Activated naive CD4-positive, alpha-beta T cell treated with anti-CD3 and anti-CD28 coated beads, Interleukin-2, amount 50 U/mL, for 24 hours (primary cell): ENCODE measurements at regions not wholly inside any gene's neighbourhood (a gene's known extent, or its start where the extent isn't known, plus 50 kb on each side); places are given as distances from the start of the nearest gene placed in this dataset.

Source experiments
- H3K27ac Mint-ChIP-seq: one replicate; pipeline ENCODE4 v1.8.0; 2021; ENCODE audit warnings: mild to moderate bottlenecking, mixed read lengths
- H3K27me3 Mint-ChIP-seq: one replicate; pipeline ENCODE4 v1.8.0; 2021; ENCODE audit warnings: mixed read lengths
- H3K36me3 Mint-ChIP-seq: one replicate; pipeline ENCODE4 v1.8.0; 2021; ENCODE audit warnings: mixed read lengths
- H3K4me1 Mint-ChIP-seq: one replicate; pipeline ENCODE4 v1.8.0; 2021; ENCODE audit warnings: mixed read lengths
- H3K4me3 Mint-ChIP-seq: one replicate; pipeline ENCODE4 v1.8.0; 2021; ENCODE audit warnings: mild to moderate bottlenecking, mixed read lengths
- H3K9me3 Mint-ChIP-seq: one replicate; pipeline ENCODE4 v1.8.0; 2021; ENCODE audit warnings: mixed read lengths

GRCh38 chr6:18752278-18753068 lies 365.3 kb downstream of the RNF144B start:
- H3K36me3 Mint-ChIP-seq, result no peaks in the 10 kb centered on the region
- H3K9me3 Mint-ChIP-seq, result no peaks in the 10 kb centered on the region
- H3K4me3 Mint-ChIP-seq, result no peak overlapping the region
- H3K4me1 Mint-ChIP-seq, result no peaks in the 10 kb centered on the region
- no peak overlapping the region for H3K27ac Mint-ChIP-seq
- H3K27me3 Mint-ChIP-seq, result peaks cover 3% of the 10 kb centered on the region

GRCh38 chr6:18753076-18753475 lies 365.9 kb downstream of the RNF144B start:
- peaks cover 3% of the 10 kb centered on the region for H3K27me3 Mint-ChIP-seq
- H3K36me3 Mint-ChIP-seq, result no peaks in the 10 kb centered on the region
- H3K9me3 Mint-ChIP-seq, result no peaks in the 10 kb centered on the region
- H3K4me3 Mint-ChIP-seq, result no peak overlapping the region
- no peaks in the 10 kb centered on the region for H3K4me1 Mint-ChIP-seq
- no peak overlapping the region for H3K27ac Mint-ChIP-seq

GRCh38 chr6:18763086-18763485 lies 375.9 kb downstream of the RNF144B start:
- no peak overlapping the region for H3K4me3 Mint-ChIP-seq
- H3K27ac Mint-ChIP-seq, result no peak overlapping the region
- no peaks in the 10 kb centered on the region for H3K27me3 Mint-ChIP-seq
- H3K4me1 Mint-ChIP-seq, result no peaks in the 10 kb centered on the region
- H3K36me3 Mint-ChIP-seq, result no peaks in the 10 kb centered on the region
- peaks cover 4% of the 10 kb centered on the region for H3K9me3 Mint-ChIP-seq

DNA sequence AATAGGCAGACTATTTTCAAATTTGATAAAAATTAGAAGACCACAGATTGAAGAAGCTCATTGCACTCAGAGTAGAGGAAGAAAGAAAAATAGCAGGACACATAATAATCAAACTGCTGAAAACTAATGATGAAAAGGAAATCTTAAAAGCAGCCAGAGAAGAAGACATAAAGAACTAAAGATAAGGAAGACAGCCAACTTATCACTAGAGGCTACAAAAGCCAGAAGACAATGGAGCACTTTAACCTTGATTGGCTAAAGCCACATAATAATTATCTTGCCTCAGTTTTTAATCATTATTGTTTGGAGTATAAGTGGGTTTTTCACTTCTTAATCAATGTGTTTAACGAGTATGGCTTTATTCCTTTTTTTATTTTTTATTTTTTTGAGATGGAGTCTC lies 397.6 kb downstream of the RNF144B start:
- Mint-ChIP-seq H3K4me3 (no peak overlapping the region), H3K9me3 (peaks cover 28% of the 10 kb centered on the region), H3K4me1 (no peaks in the 10 kb centered on the region), H3K27me3 (no peaks in the 10 kb centered on the region), H3K27ac (no peak overlapping the region), H3K36me3 (no peaks in the 10 kb centered on the region)

- peaks cover 28% of the 10 kb centered on the region for H3K9me3 Mint-ChIP-seq
- no peaks in the 10 kb centered on the region for H3K4me1 Mint-ChIP-seq
- H3K4me3 Mint-ChIP-seq, result no peak overlapping the region
- no peaks in the 10 kb centered on the region for H3K36me3 Mint-ChIP-seq
- H3K27ac Mint-ChIP-seq, result no peak overlapping the region
- H3K27me3 Mint-ChIP-seq, result no peaks in the 10 kb centered on the region
Observed at GRCh38 chr6:18785810-18786490, 398.8 kb downstream of the RNF144B start.

DNA sequence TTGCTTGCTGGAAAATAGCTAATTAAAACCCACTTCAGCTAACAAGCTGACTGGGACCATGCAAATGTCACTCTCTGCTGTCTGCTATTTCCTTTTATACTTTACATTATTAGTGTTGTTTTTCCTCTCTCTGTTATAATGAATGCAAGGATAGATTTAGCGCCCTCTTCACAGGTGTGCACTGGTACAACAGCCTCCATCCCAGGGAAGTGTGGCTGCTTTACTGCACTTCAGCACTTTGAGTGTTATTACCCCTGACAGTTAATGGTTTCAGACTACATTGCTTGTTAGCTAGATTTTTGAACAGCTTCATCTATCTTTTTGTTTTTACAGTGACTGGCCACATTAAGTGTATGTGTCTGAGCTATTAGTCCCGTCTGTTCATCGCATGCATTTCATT lies 405.7 kb downstream of the RNF144B start:
- H3K36me3 Mint-ChIP-seq, result no peaks in the 10 kb centered on the region
- no peaks in the 10 kb centered on the region for H3K27me3 Mint-ChIP-seq
- H3K9me3 Mint-ChIP-seq, result peaks cover 17% of the 10 kb centered on the region
- H3K27ac Mint-ChIP-seq, result no peak overlapping the region
- H3K4me3 Mint-ChIP-seq, result no peak overlapping the region
- no peaks in the 10 kb centered on the region for H3K4me1 Mint-ChIP-seq

DNA sequence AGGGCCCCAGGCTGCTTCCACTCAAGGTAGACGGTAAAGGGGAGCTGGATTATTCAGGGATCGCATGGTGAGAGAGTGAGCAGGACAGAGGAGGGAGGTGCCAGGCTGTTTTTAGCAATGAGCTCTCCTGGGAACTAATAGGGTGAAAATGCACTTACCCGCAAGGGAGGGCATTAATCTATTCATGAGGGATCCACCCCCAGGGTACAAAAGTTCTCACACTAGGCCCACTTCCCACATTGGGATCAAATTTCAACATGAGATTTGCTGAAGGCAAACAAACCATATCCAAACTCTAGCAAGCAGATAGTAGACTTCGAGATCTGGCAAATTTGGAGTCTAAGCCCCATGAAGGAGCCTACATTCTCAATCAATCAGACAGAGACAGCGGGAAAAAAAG lies 408.6 kb downstream of the RNF144B start:
- peaks cover 25% of the 10 kb centered on the region for H3K9me3 Mint-ChIP-seq

GRCh38 chr6:18820725-18821124 lies 433.6 kb downstream of the RNF144B start:
- no peaks in the 10 kb centered on the region for H3K27me3 Mint-ChIP-seq
- H3K4me1 Mint-ChIP-seq, result no peaks in the 10 kb centered on the region
- no peak overlapping the region for H3K4me3 Mint-ChIP-seq
- H3K27ac Mint-ChIP-seq, result no peak overlapping the region
- H3K9me3 Mint-ChIP-seq, result peaks cover 14% of the 10 kb centered on the region
- H3K36me3 Mint-ChIP-seq, result no peaks in the 10 kb centered on the region

More for the DNA sequence above, 408.6 kb downstream of the RNF144B start:
- Mint-ChIP-seq H3K4me3 (no peak overlapping the region), H3K27ac (no peak overlapping the region), H3K27me3 (no peaks in the 10 kb centered on the region), H3K4me1 (no peaks in the 10 kb centered on the region), H3K36me3 (no peaks in the 10 kb centered on the region)

DNA sequence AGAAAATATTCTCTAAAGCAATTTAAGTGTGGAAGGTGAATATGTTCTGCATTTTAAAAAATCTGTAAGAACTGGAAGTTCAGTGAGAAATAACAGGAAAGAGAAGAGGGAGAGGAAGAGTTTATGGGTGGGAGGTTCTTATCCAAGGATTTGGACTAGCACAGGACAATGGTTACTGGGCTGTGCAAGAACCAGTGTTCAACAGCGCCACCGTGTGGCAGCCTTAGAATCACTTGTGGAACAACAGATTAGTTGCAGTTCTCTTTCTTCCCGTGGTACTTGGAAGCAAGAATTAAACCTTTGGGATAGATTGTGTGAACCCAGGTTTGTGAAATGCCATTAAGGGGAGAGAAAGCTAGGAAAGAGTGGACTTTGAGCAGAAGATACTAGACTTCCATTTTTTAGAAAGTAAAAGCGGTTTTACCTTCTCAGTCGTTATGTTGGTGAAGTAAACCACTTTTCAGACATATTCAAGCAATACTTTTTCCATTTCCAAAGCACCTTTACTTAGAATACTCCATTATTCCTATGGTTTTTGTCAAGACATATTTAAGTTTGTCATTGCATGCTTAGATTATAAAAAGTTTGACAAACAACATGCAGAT lies 436.7 kb downstream of the RNF144B start:
- no peaks in the 10 kb centered on the region for H3K4me1 Mint-ChIP-seq
- no peak overlapping the region for H3K27ac Mint-ChIP-seq
- peaks cover 25% of the 10 kb centered on the region for H3K9me3 Mint-ChIP-seq
- H3K4me3 Mint-ChIP-seq, result no peak overlapping the region
- H3K36me3 Mint-ChIP-seq, result no peaks in the 10 kb centered on the region
- H3K27me3 Mint-ChIP-seq, result no peaks in the 10 kb centered on the region

- H3K4me3 Mint-ChIP-seq, result no peak overlapping the region
- H3K9me3 Mint-ChIP-seq, result peaks cover 16% of the 10 kb centered on the region
- H3K36me3 Mint-ChIP-seq, result no peaks in the 10 kb centered on the region
- no peaks in the 10 kb centered on the region for H3K27me3 Mint-ChIP-seq
- H3K27ac Mint-ChIP-seq, result no peak overlapping the region
- H3K4me1 Mint-ChIP-seq, result no peaks in the 10 kb centered on the region
Observed at GRCh38 chr6:18829272-18829870, 442.2 kb downstream of the RNF144B start.

- no peaks in the 10 kb centered on the region for H3K36me3 Mint-ChIP-seq
- no peaks in the 10 kb centered on the region for H3K4me1 Mint-ChIP-seq
- H3K27me3 Mint-ChIP-seq, result no peaks in the 10 kb centered on the region
- no peak overlapping the region for H3K4me3 Mint-ChIP-seq
- no peak overlapping the region for H3K27ac Mint-ChIP-seq
- peaks cover 13% of the 10 kb centered on the region for H3K9me3 Mint-ChIP-seq
Observed at GRCh38 chr6:18835976-18836375, 448.8 kb downstream of the RNF144B start.

DNA sequence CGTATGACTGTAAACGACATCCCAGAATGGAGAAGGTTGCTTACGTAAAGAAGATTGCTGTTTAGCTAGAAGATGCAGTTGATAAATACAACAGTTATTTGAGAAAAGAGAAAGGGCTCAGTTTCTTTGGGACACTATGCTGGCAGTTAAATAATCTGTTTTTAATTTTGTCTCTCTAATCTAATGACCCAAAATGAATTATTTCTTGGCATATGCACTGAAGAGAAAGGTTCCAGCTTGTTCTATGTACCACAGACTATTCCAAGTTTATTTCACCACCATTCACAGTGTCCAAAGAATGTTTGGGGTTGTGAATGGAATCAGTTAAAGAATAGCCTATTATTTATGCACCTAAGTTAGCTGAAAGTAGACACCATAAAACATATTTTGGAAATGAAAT lies 449.9 kb downstream of the RNF144B start:
- Mint-ChIP-seq H3K4me1 (no peaks in the 10 kb centered on the region), H3K27me3 (no peaks in the 10 kb centered on the region), H3K4me3 (no peak overlapping the region), H3K36me3 (no peaks in the 10 kb centered on the region), H3K27ac (no peak overlapping the region), H3K9me3 (peaks cover 13% of the 10 kb centered on the region)

DNA sequence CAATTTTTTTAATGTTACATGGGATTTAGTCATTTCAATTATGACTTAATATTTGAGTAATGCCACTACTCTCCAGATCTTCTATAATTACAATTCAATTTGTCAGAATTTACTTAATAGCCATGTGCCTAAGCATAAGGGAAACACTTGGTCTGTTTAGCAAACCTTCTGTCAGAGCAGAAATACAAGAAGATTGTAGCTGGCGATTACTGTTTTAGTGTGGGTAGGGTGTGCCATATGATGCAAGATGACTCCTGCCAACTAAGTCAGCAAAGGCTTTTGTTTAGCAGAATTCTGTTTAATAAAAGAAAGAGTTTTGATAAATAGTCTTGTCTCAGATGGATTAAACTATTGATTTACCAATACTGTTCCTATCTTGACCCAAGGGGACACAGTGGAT lies 455.4 kb downstream of the RNF144B start:
- Mint-ChIP-seq H3K27ac (no peak overlapping the region), H3K9me3 (peaks cover 9% of the 10 kb centered on the region), H3K36me3 (no peaks in the 10 kb centered on the region), H3K27me3 (no peaks in the 10 kb centered on the region), H3K4me3 (no peak overlapping the region), H3K4me1 (no peaks in the 10 kb centered on the region)

DNA sequence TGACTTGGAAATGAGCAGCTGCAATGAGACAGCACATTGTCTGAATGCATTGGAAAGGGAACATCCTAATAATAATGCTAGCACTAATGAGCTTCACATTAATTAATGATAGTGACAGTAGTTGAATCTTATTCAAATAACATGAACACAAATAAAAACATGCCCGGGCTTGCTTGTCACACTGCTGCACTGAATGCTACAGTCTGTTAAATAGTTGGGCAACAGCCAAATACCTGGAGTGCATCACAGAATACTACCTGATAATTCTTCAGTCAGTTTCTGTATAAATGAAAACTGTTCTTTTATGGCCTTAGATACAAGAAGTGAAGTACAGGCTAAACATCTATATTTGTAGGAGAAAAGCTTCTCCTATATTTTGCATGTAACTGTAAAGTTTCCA lies 458.7 kb downstream of the RNF144B start:
- H3K27me3 Mint-ChIP-seq, result no peaks in the 10 kb centered on the region
- H3K27ac Mint-ChIP-seq, result no peak overlapping the region
- H3K4me3 Mint-ChIP-seq, result no peak overlapping the region
- peaks cover 5% of the 10 kb centered on the region for H3K9me3 Mint-ChIP-seq
- H3K36me3 Mint-ChIP-seq, result no peaks in the 10 kb centered on the region
- no peaks in the 10 kb centered on the region for H3K4me1 Mint-ChIP-seq

DNA sequence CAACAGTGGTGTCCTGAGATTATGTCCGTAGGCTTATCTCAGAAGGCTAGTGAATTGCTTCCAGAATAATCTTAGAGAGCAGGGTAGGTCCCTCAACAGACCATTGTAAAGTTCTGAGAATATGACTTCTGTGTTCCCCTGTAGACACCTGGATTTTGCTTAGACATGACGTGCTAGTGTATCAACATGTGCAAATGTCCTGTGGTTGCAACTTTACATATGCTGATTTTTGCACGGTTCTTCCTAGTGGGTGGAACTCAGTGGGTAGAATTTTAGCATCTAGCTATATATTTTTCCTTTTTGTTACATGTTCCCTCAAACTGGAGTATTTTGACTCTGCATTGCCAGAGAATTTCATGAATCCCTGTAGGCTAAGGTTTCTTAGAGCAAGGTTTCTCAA lies 459.2 kb downstream of the RNF144B start:
- peaks cover 5% of the 10 kb centered on the region for H3K9me3 Mint-ChIP-seq
- H3K4me1 Mint-ChIP-seq, result no peaks in the 10 kb centered on the region
- H3K36me3 Mint-ChIP-seq, result no peaks in the 10 kb centered on the region
- H3K27ac Mint-ChIP-seq, result no peak overlapping the region
- H3K27me3 Mint-ChIP-seq, result no peaks in the 10 kb centered on the region
- no peak overlapping the region for H3K4me3 Mint-ChIP-seq

DNA sequence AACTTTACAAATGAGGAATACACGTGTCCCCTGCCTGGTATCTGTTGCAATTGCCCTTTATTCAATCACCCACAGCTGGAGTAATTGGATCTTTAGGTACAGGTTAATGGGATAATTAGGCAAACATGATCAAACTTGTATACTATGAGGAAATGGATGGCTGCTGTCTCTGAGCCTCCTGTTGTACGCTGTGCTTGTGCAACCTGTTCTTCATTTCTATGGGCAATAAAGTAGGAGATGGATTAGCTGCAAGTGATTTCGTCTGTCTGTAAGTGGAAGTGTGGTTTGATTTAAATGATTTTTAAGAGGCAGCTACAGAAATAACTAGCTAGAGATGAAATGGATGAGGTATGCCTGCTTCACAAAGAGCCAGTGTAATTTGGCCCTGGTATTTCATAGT lies 474.1 kb downstream of the RNF144B start:
- H3K9me3 Mint-ChIP-seq, result no peaks in the 10 kb centered on the region
- H3K27me3 Mint-ChIP-seq, result no peaks in the 10 kb centered on the region
- H3K36me3 Mint-ChIP-seq, result no peaks in the 10 kb centered on the region
- no peak overlapping the region for H3K27ac Mint-ChIP-seq
- no peaks in the 10 kb centered on the region for H3K4me1 Mint-ChIP-seq
- no peak overlapping the region for H3K4me3 Mint-ChIP-seq
